Inflammatory macrophage treated with lipopolysaccharide for 1 hour (primary cell): ENCODE measurements at regions not wholly inside any gene's neighbourhood (a gene's known extent, or its start where the extent isn't known, plus 50 kb on each side); places are given as distances from the start of the nearest gene placed in this dataset.
A peak's percentile ranks its signal among the peaks of the same experiment; 100 is the strongest.

Experiments
- DNase-seq, 2 donors: peaks; one replicate each; pipeline ENCODE4 v3.0.0-alpha.2; 2020 to 2022

GRCh38 chr9:89697553-89697952 is 92.7 kb downstream of the GADD45G start:
- DNase-seq, result no peak

GRCh38 chr9:89698411-89699005 is 93.7 kb downstream of the GADD45G start:
- DNase-seq, result no peak

- DNase-seq, result no peak
These were observed 94.8 kb downstream of the GADD45G start for GRCh38 chr9:89699646-89700045.

GRCh38 chr9:89701221-89701798 is 96.5 kb downstream of the GADD45G start:
- DNase-seq, result peak; percentile 93 to 99

GRCh38 chr9:89702401-89702800 is 97.6 kb downstream of the GADD45G start:
- peak in 1 of 2 donors; percentile 81 for DNase-seq

- no peak for DNase-seq
These were observed 100.8 kb downstream of the GADD45G start for GRCh38 chr9:89705651-89706050.

GRCh38 chr9:89706086-89706485 is 101.3 kb downstream of the GADD45G start:
- DNase-seq, result peak in 1 of 2 donors; percentile 66

- no peak for DNase-seq
These were observed 101.9 kb downstream of the GADD45G start for GRCh38 chr9:89706731-89707191.

GRCh38 chr9:89710697-89711096 is 105.9 kb downstream of the GADD45G start:
- DNase-seq, result peak; percentile 82 to 90

GRCh38 chr9:89711866-89712265 is 107.1 kb downstream of the GADD45G start:
- DNase-seq, result no peak

GRCh38 chr9:89712283-89712682 is 107.5 kb downstream of the GADD45G start:
- DNase-seq, result no peak

- DNase-seq, result peak; percentile 63 to 65
These were observed 109.5 kb downstream of the GADD45G start for GRCh38 chr9:89714321-89714720.

GRCh38 chr9:89715318-89715858 is 110.6 kb downstream of the GADD45G start:
- DNase-seq, result no peak

GRCh38 chr9:89715881-89716280 is 111.1 kb downstream of the GADD45G start:
- no peak for DNase-seq

GRCh38 chr9:89716559-89716958 is 111.7 kb downstream of the GADD45G start:
- no peak for DNase-seq

GRCh38 chr9:89718176-89718575 is 113.4 kb downstream of the GADD45G start:
- no peak for DNase-seq

- DNase-seq, result peak; percentile 26 to 43
These were observed 113.8 kb downstream of the GADD45G start for GRCh38 chr9:89718651-89719050.

- no peak for DNase-seq
These were observed 114.4 kb downstream of the GADD45G start for GRCh38 chr9:89719202-89719601.

GRCh38 chr9:89720696-89721175 is 115.9 kb downstream of the GADD45G start:
- peak in 1 of 2 donors; percentile 46 for DNase-seq

- peak; percentile 85 to 90 for DNase-seq
These were observed 116.4 kb downstream of the GADD45G start for GRCh38 chr9:89721176-89721700.

- DNase-seq, result peak in 1 of 2 donors; percentile 30
These were observed 117.2 kb downstream of the GADD45G start for GRCh38 chr9:89721971-89722530.

GRCh38 chr9:89722712-89723111 is 117.9 kb downstream of the GADD45G start:
- no peak for DNase-seq

- DNase-seq, result no peak
These were observed 118.8 kb downstream of the GADD45G start for GRCh38 chr9:89723469-89724100.
